A172 (cell line): ENCODE measurements at regions not wholly inside any gene's neighbourhood (a gene's known extent, or its start where the extent isn't known, plus 50 kb on each side); places are given as distances from the start of the nearest gene placed in this dataset.

ENCODE experiments used
- DNase-seq: peaks from one replicate; pipeline ENCODE4 v3.0.0-alpha.2; 2015; ENCODE audit warnings: low spot score

DNA sequence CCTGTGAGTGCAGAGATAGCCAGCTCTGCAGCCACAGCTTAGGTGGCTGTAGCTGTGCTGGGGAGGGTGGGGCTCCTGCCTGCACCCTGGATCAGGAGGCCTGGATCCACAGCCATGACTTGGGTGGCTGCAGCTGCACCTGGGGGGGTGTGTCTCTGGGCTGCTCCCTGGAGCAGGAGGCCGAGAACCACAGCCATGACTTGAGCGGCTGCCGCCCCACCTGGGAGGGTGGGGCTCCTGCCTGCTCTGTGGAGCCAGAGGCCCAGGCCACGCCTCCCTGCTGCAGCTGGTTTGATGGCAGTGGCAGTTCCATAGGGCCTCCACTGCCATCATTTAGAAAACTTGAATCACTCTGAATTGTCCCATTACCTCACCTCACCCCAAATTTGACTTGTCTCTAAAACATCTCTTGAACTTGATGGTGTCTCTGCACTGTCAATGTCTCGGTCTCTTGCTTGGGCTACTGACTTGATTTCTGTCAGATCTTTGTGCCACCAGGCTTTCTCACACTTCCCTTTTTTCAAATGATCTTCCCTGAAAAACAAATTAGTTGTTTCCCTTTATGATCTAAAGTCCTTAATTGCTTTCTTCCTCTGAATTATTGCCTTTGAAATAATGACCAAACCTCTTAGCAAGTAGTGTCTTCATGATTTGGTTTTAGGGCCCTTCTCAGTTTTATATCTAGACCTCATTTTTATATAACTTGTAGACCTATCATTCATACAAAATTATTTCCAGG lies 313.2 kb upstream of the MME start:
- no peak for DNase-seq

DNA sequence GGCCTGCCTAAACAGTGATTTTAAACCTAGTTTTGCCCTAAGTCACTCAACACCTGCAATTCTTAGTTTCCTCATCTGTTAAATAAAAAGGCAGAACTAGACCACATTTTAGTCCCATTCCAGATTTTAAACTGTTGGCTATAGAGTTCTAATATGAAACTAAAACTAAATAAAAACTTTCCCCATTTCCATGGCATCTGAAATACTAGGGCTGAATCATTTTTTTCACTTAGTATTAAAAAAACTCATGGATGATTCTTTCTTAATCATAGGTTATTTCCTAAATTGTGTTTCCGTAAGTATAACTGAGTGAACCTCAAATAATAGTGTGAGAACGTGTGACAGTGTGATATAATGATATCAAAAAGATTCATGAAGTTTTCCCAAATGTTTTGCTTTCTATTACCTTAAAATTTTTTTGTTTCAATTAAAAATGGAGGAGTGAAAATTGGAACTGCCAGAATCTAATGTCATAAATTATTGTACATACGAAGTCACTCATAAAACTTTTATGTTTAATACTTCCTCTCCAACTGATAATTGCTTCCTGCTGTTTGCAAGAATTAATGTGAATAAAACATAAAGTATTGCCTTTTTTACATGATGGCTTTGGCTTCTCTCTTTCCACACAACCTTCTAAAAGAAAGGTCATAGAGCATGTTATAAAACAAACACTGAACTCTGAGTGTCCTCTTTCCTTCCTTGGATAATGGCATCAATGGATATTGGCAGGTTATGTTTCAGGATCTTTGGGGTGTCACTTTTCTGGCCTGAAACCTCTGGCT lies 315.1 kb upstream of the MME start:
- DNase-seq: no peak

DNA sequence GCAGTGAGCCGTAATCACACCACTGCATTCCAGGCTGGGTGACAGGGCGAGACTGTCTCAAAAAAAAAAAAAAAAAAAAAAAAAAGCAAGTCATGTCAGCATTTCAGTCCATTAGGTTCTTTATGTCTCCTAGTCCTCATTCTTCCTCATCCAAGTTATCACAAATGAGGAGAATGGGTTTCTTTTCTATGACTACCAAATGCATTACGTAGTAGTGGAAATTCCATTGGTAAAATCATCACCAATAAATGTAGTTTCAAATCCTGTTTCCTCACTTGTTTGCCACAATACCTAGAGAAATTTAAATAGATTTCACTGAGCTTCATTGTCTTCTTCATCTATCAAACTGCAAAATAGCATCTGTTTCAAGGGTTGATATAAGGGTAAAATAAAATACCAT lies 317.6 kb upstream of the MME start:
- no peak for DNase-seq

DNA sequence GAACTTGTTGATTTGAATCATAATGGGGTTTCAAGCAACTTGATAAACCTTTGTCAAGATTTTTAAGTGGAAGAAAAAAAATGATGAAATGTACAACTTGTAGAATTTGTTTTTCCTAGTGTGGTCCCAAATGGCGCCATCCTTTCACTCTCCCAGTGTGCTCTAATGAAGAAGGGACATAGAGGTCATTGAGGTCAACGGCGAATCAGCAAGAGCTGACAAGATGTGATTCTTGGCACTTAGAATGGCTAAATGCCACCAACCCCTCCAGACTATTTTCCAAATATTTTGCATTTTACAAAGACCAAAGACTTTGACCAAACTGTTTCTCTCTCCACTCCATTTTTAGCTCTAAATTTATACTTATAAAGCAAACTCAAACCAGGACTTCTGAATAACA lies 320.2 kb upstream of the MME start:
- no peak for DNase-seq

DNA sequence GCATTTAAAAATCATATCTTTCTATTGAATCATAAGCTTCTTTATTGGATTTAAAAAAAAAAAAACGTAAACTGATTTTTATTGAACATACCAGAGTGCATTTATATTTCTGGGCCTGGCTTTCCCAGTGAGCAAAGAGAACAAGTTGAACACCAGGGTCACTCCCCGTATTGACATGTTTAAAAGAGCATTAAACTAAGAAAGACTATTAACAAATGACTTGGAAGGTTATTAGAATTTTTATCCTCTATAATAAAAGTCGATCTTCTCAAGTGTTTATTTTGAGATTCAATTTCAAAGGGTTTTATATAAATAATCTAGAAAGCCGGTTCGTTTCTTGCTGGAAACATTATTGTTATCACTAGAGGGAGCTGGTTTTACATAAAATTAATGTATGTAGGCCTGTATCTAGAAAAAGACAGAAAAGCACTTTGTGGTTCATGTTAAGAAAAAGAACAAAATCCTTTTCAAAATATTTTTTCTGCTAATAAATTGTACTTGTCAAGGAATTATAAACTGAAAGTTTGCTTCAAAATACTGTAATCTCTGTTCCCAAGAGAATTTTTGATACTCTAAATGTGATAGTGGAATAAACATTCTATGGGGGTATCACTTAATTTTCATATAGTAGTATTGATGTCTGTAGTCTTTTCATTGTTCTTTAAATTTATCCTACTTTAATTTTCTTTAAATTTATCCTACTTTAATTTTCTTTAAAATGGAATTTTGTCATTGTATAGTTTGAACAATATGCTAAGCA lies 321.8 kb upstream of the MME start:
- DNase-seq: peak; percentile 43

DNA sequence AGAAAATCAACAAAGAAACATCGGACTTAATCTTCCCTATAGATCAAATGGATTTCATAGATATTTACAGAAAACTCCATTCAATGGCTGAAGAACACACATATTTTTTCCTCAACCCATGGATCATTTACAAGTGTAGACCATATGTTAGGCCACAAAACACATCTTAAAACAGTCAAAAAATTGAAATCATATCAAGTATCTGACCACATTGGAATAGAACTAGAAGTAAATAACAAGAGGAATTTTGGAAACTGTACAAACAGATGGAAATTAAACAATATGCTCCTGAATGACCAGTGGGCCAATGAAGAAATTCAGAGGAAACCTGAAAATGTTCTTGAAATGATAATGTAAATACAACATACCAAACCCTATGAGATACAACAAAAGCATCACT lies 323.1 kb upstream of the GPR149 start:
- no peak for DNase-seq

DNA sequence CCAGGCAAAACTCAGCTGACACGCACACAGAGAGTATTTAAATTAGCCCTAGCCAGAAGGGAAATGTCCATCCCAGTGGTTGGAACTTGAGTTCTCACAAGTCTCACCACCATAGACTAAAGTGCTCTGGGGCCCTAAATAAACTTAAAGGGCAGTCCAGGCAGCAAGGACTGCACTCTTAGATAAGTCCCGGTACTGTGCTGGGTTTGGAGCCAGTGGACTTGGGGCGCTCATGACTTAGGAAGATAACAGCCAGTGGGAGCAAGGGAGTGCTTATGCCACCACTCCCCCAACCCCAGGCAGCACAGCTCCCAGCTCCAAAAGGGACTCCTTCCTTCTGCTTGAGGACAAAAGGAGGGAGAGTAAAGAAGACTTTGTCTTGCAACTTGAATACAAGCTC lies 319.5 kb upstream of the GPR149 start:
- DNase-seq: no peak

DNA sequence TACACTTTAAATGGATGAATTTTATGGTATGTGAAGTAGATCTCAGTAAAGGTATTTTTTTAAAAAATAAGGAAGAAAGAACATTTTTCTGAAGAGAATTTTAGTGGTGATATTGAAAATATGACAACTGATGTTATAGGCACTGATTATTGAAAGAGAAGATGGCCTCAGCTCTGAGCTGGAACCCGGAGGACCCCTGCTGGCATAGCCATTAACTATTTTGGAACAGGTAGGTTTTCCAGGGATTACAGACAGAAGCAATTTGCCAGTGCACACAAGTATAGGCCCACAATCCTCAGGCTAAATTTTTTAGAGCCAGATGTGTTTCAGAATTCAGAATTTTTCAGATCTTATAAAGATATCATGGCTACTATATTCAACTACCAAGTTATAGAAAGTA lies 315.9 kb upstream of the GPR149 start:
- DNase-seq: no peak

DNA sequence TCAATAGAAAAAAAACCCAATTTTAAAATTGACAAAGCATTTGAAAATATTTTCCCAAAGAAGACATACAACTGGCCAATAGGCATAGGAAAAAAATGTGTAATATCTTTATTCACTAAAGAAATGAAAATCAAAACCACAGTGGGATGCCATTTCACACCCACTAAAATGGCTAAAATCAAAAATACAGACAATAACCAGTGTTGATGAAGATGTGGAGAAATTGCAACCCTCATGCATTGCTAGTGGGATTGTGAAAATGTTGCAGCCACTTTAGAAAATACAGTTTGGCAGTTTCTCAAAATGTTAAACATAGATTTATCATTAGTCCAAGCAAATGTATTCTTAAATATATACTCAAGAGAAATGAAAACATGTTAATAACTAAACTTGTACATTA lies 315.1 kb upstream of the GPR149 start:
- no peak for DNase-seq

DNA sequence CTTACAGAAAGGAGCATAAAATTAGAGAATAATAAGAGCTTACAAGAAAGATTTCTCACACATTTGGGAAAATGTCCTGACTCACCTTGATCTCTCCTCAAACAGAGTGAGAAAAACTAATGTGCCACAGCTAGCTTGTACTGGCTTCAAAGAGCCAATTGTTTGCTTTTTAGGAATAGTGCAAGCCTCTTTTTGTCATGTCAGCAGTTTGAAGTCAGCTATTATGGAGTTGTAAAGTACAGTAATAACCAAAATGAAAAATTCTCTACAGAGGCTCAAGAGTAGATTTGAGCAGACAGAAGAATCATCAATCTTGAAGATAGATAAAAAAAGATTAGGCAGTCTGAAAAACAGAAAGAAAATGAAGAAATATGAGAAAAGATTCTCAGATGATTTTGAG lies 313.4 kb upstream of the GPR149 start:
- no peak for DNase-seq

DNA sequence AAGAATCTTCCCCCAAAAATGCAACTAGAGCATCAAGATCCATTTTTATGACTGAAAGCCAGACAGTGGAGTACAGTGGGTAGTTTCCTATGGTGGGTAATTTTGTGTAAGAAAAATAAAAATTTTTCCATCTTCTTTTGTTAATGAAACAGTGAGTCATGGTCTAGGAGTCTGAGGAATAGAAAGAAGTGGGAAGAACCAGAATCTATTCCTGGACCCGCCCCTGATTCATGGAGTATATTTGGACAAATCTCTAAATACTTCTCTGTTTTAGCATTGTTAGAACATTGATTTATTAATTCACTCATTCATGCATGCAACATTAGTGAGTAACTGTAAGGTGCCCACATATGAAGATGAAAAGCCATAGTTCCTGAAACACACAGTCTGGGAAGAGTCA lies 304.5 kb upstream of the GPR149 start:
- DNase-seq: no peak

DNA sequence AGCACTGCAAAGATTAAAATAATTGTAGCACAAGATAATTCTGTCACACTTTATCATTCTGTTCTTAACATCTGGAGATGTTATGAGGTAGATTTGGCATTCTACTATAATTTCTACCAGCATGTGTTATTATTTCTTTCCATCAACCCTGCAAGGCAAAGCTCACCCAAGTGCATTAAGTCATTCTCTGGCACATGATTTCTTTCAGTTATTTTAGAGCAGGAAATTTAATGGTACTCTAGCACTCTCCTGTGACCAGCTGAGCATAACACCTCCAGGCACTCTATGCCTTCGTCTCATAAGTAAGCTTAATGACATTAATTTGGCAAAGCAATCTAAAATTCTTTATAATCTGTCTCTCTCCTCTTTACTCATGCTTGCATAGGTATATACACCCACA lies 300.2 kb upstream of the GPR149 start:
- DNase-seq: no peak

DNA sequence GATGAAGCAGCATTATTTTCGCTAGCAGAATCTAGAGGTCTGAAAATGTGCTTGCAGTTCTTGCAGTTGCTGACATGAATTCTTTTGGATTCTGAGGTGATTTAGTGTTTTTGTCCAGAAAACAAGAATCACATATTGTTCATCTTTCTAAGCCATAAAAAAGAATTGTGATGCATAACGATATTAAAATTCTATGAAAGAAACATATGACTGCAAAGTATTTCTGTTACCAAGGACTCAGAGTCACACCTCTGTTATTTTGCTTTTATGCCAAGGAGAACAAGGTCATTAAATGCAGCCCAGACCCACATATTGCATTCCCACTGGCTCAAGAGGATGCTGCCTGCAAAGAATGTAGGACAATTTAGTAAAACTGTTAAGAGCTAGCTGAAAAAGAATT lies 299.8 kb upstream of the GPR149 start:
- no peak for DNase-seq

DNA sequence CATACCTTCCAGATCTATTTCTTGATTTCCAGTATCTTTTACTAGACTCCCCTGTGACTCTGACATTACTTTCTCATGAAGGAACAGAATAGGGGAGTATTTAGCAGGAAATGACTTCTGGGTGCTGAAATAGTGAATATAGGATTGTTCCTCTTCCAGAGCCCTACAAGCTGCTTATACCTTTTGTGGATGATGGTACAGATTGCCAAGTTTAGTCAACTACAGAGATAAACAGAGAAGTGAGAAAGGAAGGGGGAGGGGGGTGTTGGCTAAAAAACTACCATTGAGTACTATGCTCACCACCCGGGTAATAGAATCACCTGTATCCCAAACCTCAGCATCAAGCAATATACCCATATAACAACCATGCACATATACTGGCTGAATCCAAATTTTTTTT lies 298.3 kb upstream of the GPR149 start:
- DNase-seq: no peak

DNA sequence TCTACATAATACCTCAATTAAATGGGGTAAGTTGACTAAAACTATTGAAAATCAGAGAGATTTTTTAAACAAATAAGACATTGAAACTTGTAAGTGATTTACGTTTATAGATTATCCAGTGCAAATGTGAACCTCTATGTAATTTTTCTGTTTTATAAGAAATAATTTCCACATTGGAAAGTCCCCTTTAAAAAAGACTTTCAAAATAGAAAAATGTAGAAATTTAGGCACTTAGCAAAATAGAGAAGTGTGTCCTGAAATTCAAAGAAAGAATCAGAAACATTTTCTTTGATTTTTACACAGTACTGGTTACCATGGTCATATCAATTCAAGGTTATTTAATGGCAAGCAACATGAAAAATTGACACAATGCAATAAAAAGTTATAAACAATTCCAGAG lies 290.9 kb upstream of the GPR149 start:
- DNase-seq: no peak

DNA sequence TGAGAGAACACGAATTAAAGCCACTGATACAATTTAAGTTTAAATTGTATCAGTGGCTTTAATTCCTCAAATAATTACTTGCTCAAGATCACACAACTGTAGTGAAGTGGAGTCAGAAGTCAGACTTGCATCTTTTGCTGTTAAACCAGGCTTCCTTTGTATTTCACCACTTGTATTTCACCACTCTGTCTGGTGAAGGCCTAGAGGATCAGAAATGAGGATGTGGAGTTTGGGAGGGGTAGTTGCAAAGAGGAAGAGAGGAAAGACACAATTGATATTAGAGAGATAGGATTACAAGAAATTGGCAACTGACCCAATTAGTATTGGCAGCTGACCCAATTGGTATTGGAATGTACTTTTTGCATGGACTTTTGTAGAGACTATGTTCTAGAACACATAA lies 288.1 kb upstream of the GPR149 start:
- no peak for DNase-seq

DNA sequence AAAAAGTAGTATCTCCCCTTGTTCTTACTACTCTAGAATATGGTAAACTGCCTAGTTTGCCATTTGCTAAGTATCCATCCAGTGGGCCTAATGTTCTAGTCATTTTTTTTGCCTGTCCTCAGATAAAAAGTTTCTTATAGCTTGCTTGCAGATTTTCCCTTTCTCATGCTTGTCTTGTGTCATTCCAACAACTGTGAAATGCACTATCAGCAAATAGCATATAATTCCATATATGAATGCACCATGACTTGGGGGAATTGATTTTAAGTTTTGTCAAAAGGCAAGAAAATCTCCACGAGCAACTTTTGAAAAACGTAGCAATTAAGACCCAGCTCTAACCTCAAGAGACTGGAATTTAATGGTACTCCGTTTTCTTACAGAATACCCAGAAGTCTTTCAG lies 286.2 kb upstream of the GPR149 start:
- DNase-seq: no peak

DNA sequence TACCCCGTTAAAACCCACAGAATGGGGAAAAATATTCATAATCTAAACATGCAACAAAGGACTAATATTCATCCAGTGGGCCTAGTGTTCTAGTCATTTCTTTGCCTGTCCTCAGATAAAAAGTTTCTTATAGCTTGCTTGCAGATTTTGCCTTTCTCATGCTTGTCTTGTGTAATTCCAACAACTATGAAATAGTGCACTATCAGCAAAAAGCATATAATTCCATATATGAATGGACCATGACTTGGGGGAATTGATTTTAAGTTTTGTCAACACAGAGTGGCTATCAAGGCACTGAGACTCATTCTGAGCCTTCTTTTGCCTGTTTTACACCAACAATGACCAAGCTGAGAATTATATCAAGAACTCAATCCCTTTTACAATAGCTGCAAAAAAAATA lies 278.6 kb upstream of the GPR149 start:
- DNase-seq: no peak

DNA sequence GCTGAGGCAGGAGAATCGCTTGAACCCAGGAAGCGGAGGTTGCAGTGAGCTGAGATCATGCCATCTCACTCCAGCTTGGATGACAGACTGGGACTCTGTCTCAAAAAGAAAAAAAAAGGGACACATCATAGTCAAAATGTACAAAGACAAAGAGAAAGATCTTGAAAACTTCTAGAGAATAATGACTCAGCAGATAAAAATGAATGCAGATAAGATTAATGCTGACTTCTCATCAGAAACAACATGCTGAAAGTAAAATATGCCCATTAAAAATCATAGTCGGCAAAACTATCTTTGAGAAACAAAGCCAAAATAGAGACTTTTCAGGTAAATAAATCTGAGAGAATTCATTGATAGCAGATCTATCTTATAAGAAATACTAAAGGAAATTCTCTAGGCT lies 271.1 kb upstream of the GPR149 start:
- DNase-seq: peak; percentile 6

DNA sequence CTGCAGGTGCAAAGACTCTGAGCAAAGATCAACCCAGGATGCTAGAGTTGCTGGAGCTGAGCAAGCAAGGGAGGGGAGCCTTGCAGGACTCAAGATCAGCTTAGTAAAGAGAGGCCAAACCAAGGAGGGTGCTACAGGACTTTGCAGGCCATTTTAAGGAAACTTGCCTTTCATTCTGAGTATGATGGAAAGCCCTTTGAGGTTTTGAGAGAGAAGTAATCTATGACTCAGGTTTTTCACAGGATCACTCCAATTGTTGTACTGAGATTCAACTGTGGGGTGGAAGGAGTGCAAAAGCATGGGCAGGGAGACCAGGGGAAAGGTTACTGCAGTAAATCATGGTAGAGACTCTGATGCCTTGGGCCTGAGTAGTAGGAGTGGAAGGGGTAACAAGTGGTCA lies 260.4 kb upstream of the GPR149 start:
- no peak for DNase-seq

DNA sequence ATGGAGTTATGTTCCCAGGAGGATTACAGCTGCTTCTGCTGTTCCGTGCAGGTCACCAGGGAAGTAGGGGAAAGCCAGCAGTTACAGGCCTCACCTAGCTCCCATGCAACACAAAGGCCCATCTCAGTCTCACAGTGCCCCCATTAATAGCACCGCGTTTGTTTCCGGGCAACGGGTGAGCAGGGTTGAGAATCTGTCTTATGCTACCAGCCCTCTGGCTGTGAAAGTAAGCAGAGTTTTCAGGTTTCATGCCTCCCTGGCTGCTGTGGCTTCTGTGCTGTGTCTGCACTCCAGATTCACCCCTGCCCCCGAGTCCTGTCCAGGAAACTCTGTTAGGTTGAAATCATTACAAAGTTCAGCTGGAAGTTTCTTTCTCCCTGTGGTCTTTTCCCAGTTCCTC lies 254.4 kb upstream of the GPR149 start:
- no peak for DNase-seq

DNA sequence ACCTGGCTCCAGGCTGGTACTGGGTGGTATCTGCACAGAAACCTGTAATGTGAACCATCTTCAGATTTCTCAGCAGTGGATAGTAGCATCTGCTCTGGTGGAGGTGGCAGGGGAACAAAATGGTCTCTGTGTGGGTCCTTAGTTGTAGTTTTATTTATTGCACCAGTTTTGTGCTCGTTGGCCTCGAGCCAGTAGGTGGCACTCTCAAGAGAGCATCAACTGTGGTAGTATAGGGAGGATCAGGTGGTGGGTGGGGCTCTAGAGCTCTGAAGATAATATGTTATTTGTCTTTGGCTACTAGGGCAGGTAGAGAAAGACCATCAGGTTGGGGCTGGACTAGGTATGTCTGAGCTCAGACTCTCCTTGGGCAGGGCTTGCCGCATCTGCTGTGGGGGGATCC lies 254.0 kb upstream of the GPR149 start:
- no peak for DNase-seq
